ENCODE measurements at regions not wholly inside any gene's neighbourhood (a gene's known extent, or its start where the extent isn't known, plus 50 kb on each side); places are given as distances from the start of the nearest gene placed in this dataset.

DNA sequence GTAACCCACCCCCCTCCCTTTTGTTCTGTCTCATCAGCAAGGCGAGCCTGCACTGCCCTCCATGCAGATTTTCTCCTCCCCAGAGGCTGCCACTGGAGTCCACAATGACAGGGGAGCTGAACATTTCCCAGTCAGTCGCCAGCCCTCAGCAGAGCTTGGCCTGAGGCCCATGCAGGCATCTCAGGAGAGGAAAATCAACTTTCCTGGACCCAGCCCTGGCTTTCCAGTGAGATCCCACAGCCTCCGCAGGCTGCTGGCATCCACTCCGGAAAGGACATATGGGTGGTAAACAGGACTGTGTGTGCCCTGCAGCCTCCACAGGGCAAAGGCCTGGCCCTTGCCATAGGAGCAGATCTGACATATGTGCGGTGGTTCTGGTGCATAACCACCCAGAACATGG, 253.8 kb downstream of the TNS1 start:
- peak; percentile 93 for DNase-seq (ENCODE audit: low spot score)
- in situ Hi-C loops (cut with HindIII; ENCODE audit: low sequenced_read_pairs), result no loop called here

DNA sequence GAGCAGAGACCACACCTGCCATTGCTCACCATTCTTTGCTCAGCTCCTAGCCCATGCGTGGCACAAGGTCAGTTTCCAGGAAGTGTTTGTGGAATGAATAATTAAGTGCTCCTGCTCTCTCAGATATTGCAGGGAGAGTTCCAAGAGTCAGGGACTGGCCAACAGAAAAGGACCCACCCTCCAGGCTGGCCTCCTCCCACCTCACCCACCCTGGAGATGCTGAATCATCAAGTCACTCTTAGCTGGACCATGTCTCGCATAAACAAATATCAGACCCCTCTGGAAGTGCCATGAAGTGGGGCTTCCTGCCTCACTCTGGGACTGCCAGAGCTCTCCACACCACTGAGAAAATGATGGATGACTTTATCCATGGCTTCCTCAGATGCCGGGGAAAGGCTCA, 256.0 kb downstream of the TNS1 start:
- no peak for DNase-seq (ENCODE audit: low spot score)
- in situ Hi-C loops (cut with HindIII; ENCODE audit: low sequenced_read_pairs), result no loop called here

GRCh38 chr2:217743966-217744761, 258.6 kb downstream of the TNS1 start:
- in situ Hi-C loops (cut with HindIII; ENCODE audit: low sequenced_read_pairs), result no loop called here
- DNase-seq (ENCODE audit: low spot score), result peak; percentile 83

DNA sequence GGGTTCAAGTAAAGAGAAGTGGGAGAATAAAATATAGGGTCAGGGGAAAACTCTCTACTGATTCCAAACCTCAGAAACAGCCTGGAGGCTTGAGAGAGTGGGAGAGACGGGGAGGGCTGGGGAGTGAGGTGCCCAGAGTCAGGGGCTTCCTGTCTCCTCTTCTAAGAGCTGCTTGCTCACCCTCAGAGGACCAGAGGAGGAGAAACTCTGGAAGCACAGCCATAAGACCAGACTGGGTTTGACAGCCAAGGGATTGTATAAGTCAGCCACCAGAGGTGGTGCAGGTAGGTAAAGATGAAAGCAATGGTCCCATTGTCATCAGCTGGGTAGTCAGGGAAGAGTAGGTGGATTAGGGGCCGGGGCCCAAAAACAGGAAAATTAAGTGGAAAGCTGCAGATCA, 259.4 kb downstream of the TNS1 start:
- in situ Hi-C loops (cut with HindIII; ENCODE audit: low sequenced_read_pairs), result no loop called here
- DNase-seq (ENCODE audit: low spot score), result no peak

DNA sequence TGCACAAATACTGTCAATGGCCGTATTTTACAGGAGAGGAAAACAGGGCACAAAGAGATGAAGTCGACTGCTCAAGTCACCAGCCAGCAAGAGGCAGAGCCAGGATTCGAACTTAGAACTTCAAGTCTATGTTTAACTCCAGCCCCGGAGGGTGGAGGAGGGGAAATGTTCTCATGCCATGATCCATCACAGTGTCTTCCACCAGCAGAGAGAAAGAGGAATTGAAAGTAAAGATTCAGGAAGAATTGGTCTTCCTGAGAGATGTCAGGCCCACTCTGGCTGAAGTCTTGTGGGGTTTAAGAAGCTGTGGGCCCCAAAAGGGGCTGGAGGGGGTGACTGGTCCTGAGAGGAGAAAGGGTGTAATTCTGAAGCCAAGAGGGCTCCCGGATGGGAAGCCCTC, 260.0 kb downstream of the TNS1 start:
- in situ Hi-C loops (cut with HindIII; ENCODE audit: low sequenced_read_pairs), result no loop called here
- no peak for DNase-seq (ENCODE audit: low spot score)

- peak; percentile 31 for DNase-seq (ENCODE audit: low spot score)
- in situ Hi-C loops (cut with HindIII; ENCODE audit: low sequenced_read_pairs), result no loop called here
Observed at GRCh38 chr2:217742276-217742675, 260.5 kb downstream of the TNS1 start.

DNA sequence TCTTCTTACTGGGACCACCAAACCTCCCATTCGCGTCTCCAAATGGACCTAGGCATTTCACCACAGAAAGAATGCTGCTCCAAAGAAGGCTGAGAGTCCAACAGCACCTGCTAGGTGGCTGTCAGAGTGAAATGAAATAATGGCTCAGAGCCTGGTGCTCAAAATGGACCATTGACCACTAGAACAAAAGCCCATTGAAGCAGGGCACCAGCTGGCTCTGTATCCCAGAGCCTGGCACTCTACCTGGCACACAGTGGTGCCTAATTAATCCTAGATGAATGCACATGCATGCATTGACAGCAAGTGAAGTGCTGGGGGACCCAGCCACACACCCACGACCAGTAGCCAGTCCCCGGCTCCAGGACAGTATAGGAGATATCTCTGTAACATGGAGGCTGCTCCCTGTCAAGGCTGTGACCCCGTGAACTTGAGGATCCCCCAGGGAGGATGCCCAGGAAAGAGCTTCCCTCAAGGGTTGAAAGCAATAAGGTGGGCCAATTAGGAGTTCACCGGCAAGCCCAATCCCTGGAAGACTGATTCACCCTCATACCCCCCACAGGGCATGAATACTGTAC, 261.3 kb downstream of the TNS1 start:
- peak; percentile 73 for DNase-seq (ENCODE audit: low spot score)
- in situ Hi-C loops (cut with HindIII; ENCODE audit: low sequenced_read_pairs), result no loop called here

DNA sequence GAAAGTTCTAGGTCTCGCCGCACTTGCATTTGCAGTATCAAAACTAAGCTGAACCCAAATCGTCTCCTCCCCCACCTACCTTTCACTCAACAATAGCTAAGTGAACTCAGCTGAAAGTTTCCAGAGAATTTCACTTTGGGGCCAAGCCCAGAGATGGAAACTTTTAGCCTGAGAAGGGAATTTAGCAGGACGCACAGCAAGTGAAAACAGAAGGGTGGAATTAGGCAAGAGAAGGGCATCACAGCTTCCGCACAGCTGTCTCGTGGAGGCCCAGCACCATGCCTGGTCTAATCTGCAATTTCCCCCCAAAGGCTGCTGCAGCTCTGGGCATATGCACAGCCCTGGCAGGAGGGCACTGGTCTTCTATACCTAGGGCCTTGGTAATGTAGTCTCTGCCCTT, 262.0 kb downstream of the TNS1 start:
- in situ Hi-C loops (cut with HindIII; ENCODE audit: low sequenced_read_pairs), result no loop called here
- no peak for DNase-seq (ENCODE audit: low spot score)

DNA sequence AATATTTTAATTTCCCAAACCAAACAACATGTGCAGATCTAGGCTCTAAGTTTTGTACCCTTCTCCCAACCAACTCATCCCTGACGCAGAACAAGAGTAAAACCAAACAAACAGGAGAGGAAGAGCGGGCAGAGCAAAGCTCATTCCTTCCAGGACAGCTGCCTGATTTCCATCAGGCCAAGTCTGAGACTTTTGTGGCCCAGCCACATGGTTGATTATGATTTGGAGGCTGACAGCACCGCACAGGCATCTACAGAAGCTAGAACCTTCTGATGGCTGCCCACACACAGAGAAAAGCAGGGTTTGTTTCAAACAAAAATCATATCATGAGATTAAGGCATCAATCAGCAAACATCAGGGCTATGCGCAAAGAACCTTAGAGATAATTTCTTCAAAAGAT, 262.6 kb downstream of the TNS1 start:
- DNase-seq (ENCODE audit: low spot score), result no peak
- in situ Hi-C loops (cut with HindIII; ENCODE audit: low sequenced_read_pairs), result no loop called here

DNA sequence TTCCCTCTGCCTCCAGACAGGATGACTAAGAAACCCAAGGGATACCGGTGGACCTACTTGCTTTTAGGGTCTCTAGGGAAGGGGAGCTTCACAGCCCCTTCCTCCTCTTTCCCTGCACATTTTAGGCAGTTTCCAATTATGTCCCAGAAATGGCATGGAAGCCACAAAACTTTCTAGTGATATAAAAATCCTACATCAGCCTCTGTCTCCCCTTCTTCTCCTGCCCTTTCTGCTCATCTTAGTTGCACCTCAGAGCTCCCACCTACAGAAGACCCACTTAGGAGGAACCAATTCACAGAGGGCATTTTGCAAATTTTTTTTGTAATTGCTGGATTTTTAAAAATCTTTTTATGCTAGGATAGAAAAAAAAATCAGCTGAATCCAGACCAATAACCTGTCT, 263.1 kb downstream of the TNS1 start:
- DNase-seq (ENCODE audit: low spot score), result no peak
- in situ Hi-C loops (cut with HindIII; ENCODE audit: low sequenced_read_pairs), result no loop called here

GRCh38 chr2:217738061-217738460, 264.7 kb downstream of the TNS1 start:
- in situ Hi-C loops (cut with HindIII; ENCODE audit: low sequenced_read_pairs), result no loop called here
- DNase-seq (ENCODE audit: low spot score), result no peak

DNA sequence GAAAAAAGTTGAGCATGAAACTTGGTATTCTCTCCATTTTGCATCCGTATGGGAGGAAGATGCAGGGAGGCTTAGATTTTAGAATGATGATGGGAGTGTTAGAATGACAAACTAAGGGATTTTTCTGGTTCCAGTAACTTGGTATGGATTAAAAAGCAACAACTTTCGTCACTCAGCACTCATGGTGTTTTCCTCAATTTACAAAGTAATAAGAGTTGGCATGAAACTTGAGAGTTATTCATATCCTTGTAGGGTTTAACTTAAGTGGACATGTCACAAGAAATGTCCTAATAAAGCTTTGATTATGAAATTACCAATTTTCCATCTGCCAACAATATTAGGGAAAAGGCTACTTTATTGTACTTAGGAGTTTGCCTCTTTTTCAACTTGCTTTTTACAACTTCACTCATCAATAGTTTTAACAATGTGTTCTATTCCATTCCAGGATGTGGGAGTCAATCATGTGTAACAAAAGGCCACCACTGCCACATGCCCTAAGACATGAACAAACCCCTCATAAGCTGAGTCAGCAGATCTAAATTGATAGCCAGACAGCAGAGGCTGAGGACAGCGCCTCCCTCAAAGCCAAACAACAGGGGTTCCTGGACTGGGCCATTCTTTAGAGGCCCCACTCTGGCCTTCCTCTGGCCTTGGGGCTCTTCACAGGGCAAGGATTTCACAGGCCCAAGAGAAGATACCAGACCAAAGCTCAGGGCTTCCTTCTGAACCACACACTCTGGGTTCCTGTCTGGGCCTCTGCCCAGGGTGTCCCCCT, 265.8 kb downstream of the TNS1 start:
- in situ Hi-C loops (cut with HindIII; ENCODE audit: low sequenced_read_pairs), result no loop called here
- DNase-seq (ENCODE audit: low spot score), result no peak

GRCh38 chr2:217735899-217736298, 266.9 kb downstream of the TNS1 start:
- in situ Hi-C loops (cut with HindIII; ENCODE audit: low sequenced_read_pairs), result no loop called here
- DNase-seq (ENCODE audit: low spot score), result no peak

DNA sequence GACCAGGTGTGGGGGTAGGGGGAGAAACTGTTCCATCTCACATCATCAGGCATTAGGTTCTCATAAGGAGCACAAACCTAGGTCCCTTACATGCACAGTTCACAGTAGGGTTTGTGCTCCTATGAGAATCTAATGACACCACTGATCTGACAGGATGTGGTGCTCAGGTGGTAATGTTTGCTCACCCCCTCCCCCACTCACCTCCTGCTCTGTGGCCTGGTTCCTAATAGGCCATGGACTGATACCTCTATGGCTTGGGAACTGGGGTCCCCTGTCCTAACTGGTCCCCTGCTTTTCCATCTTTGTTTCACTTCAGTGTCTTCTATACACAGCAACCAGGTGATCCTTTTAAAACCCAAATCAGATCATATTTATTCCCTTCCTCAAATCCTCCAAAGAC, 267.8 kb downstream of the TNS1 start:
- no peak for DNase-seq (ENCODE audit: low spot score)
- in situ Hi-C loops (cut with HindIII; ENCODE audit: low sequenced_read_pairs), result no loop called here

GRCh38 chr2:217733461-217733860, 269.3 kb downstream of the TNS1 start:
- no peak for DNase-seq (ENCODE audit: low spot score)
- in situ Hi-C loops (cut with HindIII; ENCODE audit: low sequenced_read_pairs), result no loop called here

DNA sequence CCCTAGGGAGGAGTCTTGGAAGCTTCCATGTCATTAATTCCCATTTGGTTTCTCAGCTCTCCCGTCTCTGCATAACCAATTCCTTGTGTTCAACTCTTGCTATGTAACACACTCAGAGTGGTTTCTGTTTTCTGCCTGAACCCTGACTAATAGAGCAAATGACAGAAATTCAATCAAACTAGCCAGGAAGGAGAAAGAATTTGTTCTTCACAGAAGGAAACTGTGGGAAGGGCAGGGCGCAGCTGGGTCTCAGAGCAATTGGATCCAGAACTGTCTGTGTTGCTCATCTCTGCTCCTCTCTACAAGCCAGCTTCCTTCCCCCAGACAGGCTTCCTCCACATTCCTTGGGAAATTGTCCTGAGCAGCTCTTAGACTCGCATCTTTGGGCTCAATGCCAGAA, 269.8 kb downstream of the TNS1 start:
- in situ Hi-C loops (cut with HindIII; ENCODE audit: low sequenced_read_pairs), result no loop called here
- DNase-seq (ENCODE audit: low spot score), result no peak

GRCh38 chr2:217731805-217732204, 271.0 kb downstream of the TNS1 start:
- DNase-seq (ENCODE audit: low spot score), result no peak
- in situ Hi-C loops (cut with HindIII; ENCODE audit: low sequenced_read_pairs), result no loop called here

- in situ Hi-C loops (cut with HindIII; ENCODE audit: low sequenced_read_pairs), result no loop called here
- DNase-seq (ENCODE audit: low spot score), result peak; percentile 74
Observed at GRCh38 chr2:217729421-217730053, 273.3 kb downstream of the TNS1 start.

GRCh38 chr2:217727801-217728200, 275.0 kb downstream of the TNS1 start:
- in situ Hi-C loops (cut with HindIII; ENCODE audit: low sequenced_read_pairs), result no loop called here
- no peak for DNase-seq (ENCODE audit: low spot score)

- no peak for DNase-seq (ENCODE audit: low spot score)
- in situ Hi-C loops (cut with HindIII; ENCODE audit: low sequenced_read_pairs), result no loop called here
Observed at GRCh38 chr2:217725409-217725808, 277.4 kb downstream of the TNS1 start.

All from G401 (cell line).